ENCODE measurements at regions not wholly inside any gene's neighbourhood (a gene's known extent, or its start where the extent isn't known, plus 50 kb on each side); places are given as distances from the start of the nearest gene placed in this dataset.

- TF ChIP-seq POLR2A (IDR thresholded peaks at IDR 0.05; ENCODE audit: low read depth) (no peak), POLR2AphosphoS5 (IDR thresholded peaks at IDR 0.05) (no peak)
These were observed 256.5 kb downstream of the C4orf33 start for GRCh38 chr4:129352480-129352879.
